Small intestine (tissue), 7 donors: ENCODE measurements at regions not wholly inside any gene's neighbourhood (a gene's known extent, or its start where the extent isn't known, plus 50 kb on each side); places are given as distances from the start of the nearest gene placed in this dataset.

ENCODE experiments used
- DNase-seq, 2 donors: peaks; one replicate each; pipeline versions ENCODE4 v3.0.0 to v3.0.0-alpha.2; 2013
- FAIRE-seq: peaks from 2 replicates; lab custom pipeline; 2012; peaks lifted over from hg19 to GRCh38; lab: Jason Lieb, UNC
- H3K27ac ChIP-seq, 3 donors: one replicate each; pipeline ENCODE4 v1.5.1; 2013; ENCODE audit warnings: low read length in 2 of 3, mild to moderate bottlenecking in 2 of 3, control low read depth in 1 of 3, inconsistent platforms in 1 of 3, low read depth in 1 of 3, moderate library complexity in 1 of 3
- H3K27me3 ChIP-seq, 3 donors: one replicate each; pipeline ENCODE4 v1.6.1; 2013; ENCODE audit warnings: low read length in 3 of 3, inconsistent platforms in 1 of 3; ENCODE audit not compliant: control insufficient read depth in 3 of 3, insufficient read depth in 3 of 3
- H3K36me3 ChIP-seq, 3 donors: one replicate each; pipeline ENCODE4 v1.6.1; 2013; ENCODE audit warnings: low read length in 3 of 3, inconsistent platforms in 1 of 3, low read depth in 1 of 3, mild to moderate bottlenecking in 1 of 3, moderate library complexity in 1 of 3; ENCODE audit not compliant: control insufficient read depth in 3 of 3, insufficient read depth in 2 of 3
- H3K4me1 ChIP-seq, 3 donors: one replicate each; pipeline ENCODE4 v1.6.1; 2013; ENCODE audit warnings: low read length in 2 of 3, inconsistent platforms in 1 of 3, low read depth in 1 of 3, mild to moderate bottlenecking in 1 of 3, moderate library complexity in 1 of 3; ENCODE audit not compliant: control insufficient read depth in 3 of 3, insufficient read depth in 2 of 3
- H3K4me3 ChIP-seq, 3 donors: one replicate each; pipeline ENCODE4 v1.5.1; 2013; ENCODE audit warnings: low read length in 3 of 3, control low read depth in 1 of 3, inconsistent platforms in 1 of 3, low read depth in 1 of 3, mild to moderate bottlenecking in 1 of 3, moderate library complexity in 1 of 3
- H3K9me3 ChIP-seq, 2 donors: one replicate each; pipeline ENCODE4 v1.6.1; 2013; ENCODE audit warnings: low read depth in 1 of 2, low read length in 1 of 2; ENCODE audit not compliant: control insufficient read depth in 2 of 2, insufficient read depth in 1 of 2
- WGBS, 3 donors: extraction: QIAGEN DNeasy Blood & Tissue Kit; methylation state at CpG; one replicate each; pipeline ENCODE4 v1.1.7; 2013; 5-methylcytosine and 5-hydroxymethylcytosine counted together
- donor health status: healthy with polysubstance abuse.
- donor health status: control.
- donor health status: control.
- donor health status: Bipolar disorder and iron deficiency.
- donor health status: healthy.

GRCh38 chr2:240219208-240219890, 78.9 kb upstream of the OTOS start:
- Histone ChIP-seq H3K27me3 (no peaks in the 10 kb centered on the region), H3K4me3 (no peak overlapping the region), H3K36me3 (no peaks in the 10 kb centered on the region), H3K4me1 (no peaks in the 10 kb centered on the region), H3K27ac (no peak overlapping the region), H3K9me3 (no peaks in the 10 kb centered on the region)
- FAIRE-seq (no peak), DNase-seq (no peak)
- WGBS, 3 donors = 79 to 86% (median 84%) methylated on average over 16 of the region's 16 CpGs

- 26 to 38% (median 37%) methylated on average over 3 of the region's 3 CpGs for WGBS, 3 donors
- Histone ChIP-seq H3K4me3 (no peak overlapping the region), H3K36me3 (no peaks in the 10 kb centered on the region), H3K27ac (no peak overlapping the region), H3K4me1 (no peaks in the 10 kb centered on the region), H3K27me3 (no peaks in the 10 kb centered on the region), H3K9me3 (no peaks in the 10 kb centered on the region)
- DNase-seq (no peak), FAIRE-seq (no peak)
These were observed 79.9 kb upstream of the OTOS start for GRCh38 chr2:240220371-240220770.

GRCh38 chr2:240223631-240224030, 83.2 kb upstream of the OTOS start:
- WGBS, 3 donors = 47 to 75% (median 62%) methylated on average over 7 of the region's 7 CpGs
- peaks cover 0 to under 1% of the 10 kb centered on the region in 2 donors for H3K9me3 ChIP-seq
- H3K27me3 ChIP-seq = no peaks in the 10 kb centered on the region
- H3K36me3 ChIP-seq = no peaks in the 10 kb centered on the region
- FAIRE-seq (no peak), DNase-seq (no peak)
- no peaks in the 10 kb centered on the region for H3K4me1 ChIP-seq
- no peak overlapping the region for H3K27ac ChIP-seq
- H3K4me3 ChIP-seq = no peak overlapping the region

GRCh38 chr2:240224676-240225075, 84.2 kb upstream of the OTOS start:
- Histone ChIP-seq H3K9me3 (peaks cover 0 to 9% of the 10 kb centered on the region in 2 donors), H3K27me3 (no peaks in the 10 kb centered on the region), H3K36me3 (no peaks in the 10 kb centered on the region), H3K4me1 (no peaks in the 10 kb centered on the region), H3K4me3 (no peak overlapping the region), H3K27ac (no peak overlapping the region)
- FAIRE-seq (no peak), DNase-seq (no peak)
- WGBS, 3 donors = 70 to 73% (median 71%) methylated on average over 5 of the region's 5 CpGs

GRCh38 chr2:240225131-240225530, 84.7 kb upstream of the OTOS start:
- no peak overlapping the region for H3K27ac ChIP-seq
- DNase-seq = no peak
- 42 to 68% (median 57%) methylated on average over 4 of the region's 4 CpGs for WGBS, 3 donors

GRCh38 chr2:240225660-240226475, 85.4 kb upstream of the OTOS start:
- H3K27ac ChIP-seq = no peak overlapping the region
- no peak overlapping the region for H3K4me3 ChIP-seq
- DNase-seq (no peak), FAIRE-seq (no peak)
- H3K36me3 ChIP-seq = no peaks in the 10 kb centered on the region
- no peaks in the 10 kb centered on the region for H3K4me1 ChIP-seq
- H3K27me3 ChIP-seq = no peaks in the 10 kb centered on the region
- H3K9me3 ChIP-seq = peaks cover 0 to 9% of the 10 kb centered on the region in 2 donors
- 74 to 84% (median 83%) methylated on average over 8 of the region's 8 CpGs for WGBS, 3 donors

More at GRCh38 chr2:240225131-240225530, 84.7 kb upstream of the OTOS start:
- H3K4me3 ChIP-seq = no peak overlapping the region
- no peaks in the 10 kb centered on the region for H3K36me3 ChIP-seq
- FAIRE-seq = no peak
- H3K9me3 ChIP-seq = peaks cover 0 to 9% of the 10 kb centered on the region in 2 donors
- no peaks in the 10 kb centered on the region for H3K4me1 ChIP-seq
- no peaks in the 10 kb centered on the region for H3K27me3 ChIP-seq

- Histone ChIP-seq H3K27me3 (no peaks in the 10 kb centered on the region), H3K36me3 (no peaks in the 10 kb centered on the region), H3K4me3 (no peak overlapping the region), H3K4me1 (no peaks in the 10 kb centered on the region), H3K9me3 (peaks cover 0 to 9% of the 10 kb centered on the region in 2 donors), H3K27ac (no peak overlapping the region)
- DNase-seq = no peak
- no peak for FAIRE-seq
- 83 to 90% (median 84%) methylated on average over 8 of the region's 8 CpGs for WGBS, 3 donors
These were observed 86.4 kb upstream of the OTOS start for GRCh38 chr2:240226672-240227537.
